Smooth muscle cell (in vitro differentiated cells): ENCODE measurements at regions not wholly inside any gene's neighbourhood (a gene's known extent, or its start where the extent isn't known, plus 50 kb on each side); places are given as distances from the start of the nearest gene placed in this dataset.

Experiments
- DNase-seq: peaks from one replicate; lab custom pipeline; 2025; ENCODE audit not compliant: unreplicated experiment; lab: John Stamatoyannopoulos, UW
- H2AFZ ChIP-seq: fragments of 200-600 bp; sonication (generic); 2 replicates; pipeline ENCODE4 v1.6.0; 2016; ENCODE audit warnings: antibody characterized with exemption, low read depth, mild to moderate bottlenecking
- H3F3A ChIP-seq: fragments of 200-600 bp; sonication (generic); 2 replicates; pipeline ENCODE4 v1.6.0; 2017; ENCODE audit warnings: antibody characterized with exemption, low read depth
- H3K27ac ChIP-seq: fragments of 200-600 bp; sonication (generic); 2 replicates; pipeline ENCODE4 v1.5.1; 2016; ENCODE audit warnings: low read depth, mild to moderate bottlenecking
- H3K27me3 ChIP-seq: fragments of 200-600 bp; sonication (generic); 2 replicates; pipeline ENCODE4 v1.6.1; 2016; ENCODE audit warnings: low read depth, mild to moderate bottlenecking
- H3K36me3 ChIP-seq: fragments of 200-600 bp; sonication (generic); 2 replicates; pipeline ENCODE4 v1.5.1; 2016; ENCODE audit warnings: low read depth
- H3K4me1 ChIP-seq: fragments of 200-600 bp; sonication (generic); 2 replicates; pipeline ENCODE4 v1.5.1; 2016; ENCODE audit warnings: low read depth
- H3K4me2 ChIP-seq: fragments of 200-600 bp; sonication (generic); 2 replicates; pipeline ENCODE4 v1.6.0; 2016; ENCODE audit warnings: mild to moderate bottlenecking
- H3K4me3 ChIP-seq: fragments of 200-600 bp; sonication (generic); 2 replicates; pipeline ENCODE4 v1.5.1; 2016; ENCODE audit warnings: mild to moderate bottlenecking
- H3K79me2 ChIP-seq: fragments of 200-600 bp; sonication (generic); 2 replicates; pipeline ENCODE4 v1.6.0; 2016; ENCODE audit warnings: low read depth, mild to moderate bottlenecking
- H3K9ac ChIP-seq: fragments of 200-600 bp; sonication (generic); 2 replicates; pipeline ENCODE4 v1.6.0; 2016; ENCODE audit warnings: low read depth
- H3K9me3 ChIP-seq: fragments of 200-600 bp; sonication (generic); replicated peaks from 2 replicates; pipeline ENCODE4 v1.5.1; 2016; ENCODE audit warnings: low read depth
- H4K20me1 ChIP-seq: fragments of 200-600 bp; sonication (generic); 2 replicates; pipeline ENCODE4 v1.6.0; 2016; ENCODE audit warnings: low read depth
- whole genome bisulfite sequencing: methylation state at CpG from one replicate; pipeline ENCODE4 v1.1.7; 2016; ENCODE audit warnings: low lambda C conversion rate; 5-methylcytosine and 5-hydroxymethylcytosine counted together
- TF ChIP-seq, protein P1 (sequence below): fragments of 200-600 bp; sonication (generic); IDR thresholded peaks from 2 replicates; pipeline ENCODE4 v1.5.1; 2017; ENCODE audit warnings: borderline replicate concordance, mild to moderate bottlenecking, antibody characterized with exemption; ENCODE audit not compliant: insufficient read depth, poor library complexity, severe bottlenecking

DNA sequence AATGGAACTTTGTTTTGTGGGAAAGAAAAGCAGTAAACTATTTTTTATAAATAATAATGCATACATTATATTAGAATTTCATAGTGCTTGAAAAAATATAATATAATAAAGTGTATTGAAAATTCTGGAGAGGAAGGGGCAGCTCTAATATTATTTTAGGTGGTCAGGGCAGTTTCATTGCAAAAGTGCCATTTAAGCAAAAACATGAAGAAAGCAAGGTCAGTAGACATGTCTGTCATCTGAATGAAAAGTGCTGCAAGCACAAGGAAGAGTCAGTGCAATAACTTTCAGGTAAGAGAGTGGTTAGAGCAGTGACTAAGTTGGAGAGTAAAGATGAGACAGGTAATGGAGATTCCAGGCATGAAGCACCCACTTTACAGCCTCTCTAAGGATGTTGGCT, 435.6 kb upstream of the REG3G start:
- Histone ChIP-seq H3K4me1 (no peaks in the 10 kb centered on the region), H3K4me3 (no peak overlapping the region), H4K20me1 (no peaks in the 10 kb centered on the region), H2AFZ (no peak overlapping the region), H3K79me2 (no peaks in the 10 kb centered on the region), H3K9me3 (no peaks in the 10 kb centered on the region), H3K27ac (no peak overlapping the region), H3K27me3 (no peaks in the 10 kb centered on the region), H3K9ac (no peak overlapping the region), H3K4me2 (no peak overlapping the region), H3K36me3 (no peaks in the 10 kb centered on the region), H3F3A (no peaks in the 10 kb centered on the region)
- no peak for DNase-seq
- TF ChIP-seq, protein P1, sequence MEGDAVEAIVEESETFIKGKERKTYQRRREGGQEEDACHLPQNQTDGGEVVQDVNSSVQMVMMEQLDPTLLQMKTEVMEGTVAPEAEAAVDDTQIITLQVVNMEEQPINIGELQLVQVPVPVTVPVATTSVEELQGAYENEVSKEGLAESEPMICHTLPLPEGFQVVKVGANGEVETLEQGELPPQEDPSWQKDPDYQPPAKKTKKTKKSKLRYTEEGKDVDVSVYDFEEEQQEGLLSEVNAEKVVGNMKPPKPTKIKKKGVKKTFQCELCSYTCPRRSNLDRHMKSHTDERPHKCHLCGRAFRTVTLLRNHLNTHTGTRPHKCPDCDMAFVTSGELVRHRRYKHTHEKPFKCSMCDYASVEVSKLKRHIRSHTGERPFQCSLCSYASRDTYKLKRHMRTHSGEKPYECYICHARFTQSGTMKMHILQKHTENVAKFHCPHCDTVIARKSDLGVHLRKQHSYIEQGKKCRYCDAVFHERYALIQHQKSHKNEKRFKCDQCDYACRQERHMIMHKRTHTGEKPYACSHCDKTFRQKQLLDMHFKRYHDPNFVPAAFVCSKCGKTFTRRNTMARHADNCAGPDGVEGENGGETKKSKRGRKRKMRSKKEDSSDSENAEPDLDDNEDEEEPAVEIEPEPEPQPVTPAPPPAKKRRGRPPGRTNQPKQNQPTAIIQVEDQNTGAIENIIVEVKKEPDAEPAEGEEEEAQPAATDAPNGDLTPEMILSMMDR: no peak

DNA sequence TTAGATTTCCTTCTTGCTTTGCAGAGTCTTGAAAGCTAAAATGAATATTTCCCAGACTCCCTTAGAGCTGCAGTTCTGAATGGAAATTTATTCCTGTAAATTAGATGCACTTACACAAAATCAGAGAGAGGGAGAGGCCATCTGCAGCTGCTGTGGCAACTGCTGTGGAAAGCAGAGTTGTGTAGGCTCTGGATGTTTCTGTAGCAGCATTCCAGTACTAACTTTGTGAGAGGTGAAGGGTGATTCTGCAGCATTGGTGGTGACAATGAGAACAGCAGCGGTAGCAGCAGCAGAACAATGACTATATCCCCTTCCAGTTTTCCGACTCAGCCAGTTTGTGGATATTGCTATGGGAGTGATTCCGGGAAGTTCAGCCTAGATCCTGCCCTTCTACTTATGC, 433.0 kb upstream of the REG3G start:
- Histone ChIP-seq H3K4me1 (no peaks in the 10 kb centered on the region), H2AFZ (no peak overlapping the region), H3K4me2 (no peak overlapping the region), H3F3A (no peaks in the 10 kb centered on the region), H3K27ac (no peak overlapping the region), H3K9ac (no peak overlapping the region), H3K27me3 (no peaks in the 10 kb centered on the region), H3K36me3 (no peaks in the 10 kb centered on the region), H3K9me3 (no peaks in the 10 kb centered on the region), H3K4me3 (no peak overlapping the region), H4K20me1 (no peaks in the 10 kb centered on the region), H3K79me2 (no peaks in the 10 kb centered on the region)
- DNase-seq: no peak
- TF ChIP-seq, protein P1: no peak
- 74% methylated on average over 3 of the region's 3 CpGs for WGBS

DNA sequence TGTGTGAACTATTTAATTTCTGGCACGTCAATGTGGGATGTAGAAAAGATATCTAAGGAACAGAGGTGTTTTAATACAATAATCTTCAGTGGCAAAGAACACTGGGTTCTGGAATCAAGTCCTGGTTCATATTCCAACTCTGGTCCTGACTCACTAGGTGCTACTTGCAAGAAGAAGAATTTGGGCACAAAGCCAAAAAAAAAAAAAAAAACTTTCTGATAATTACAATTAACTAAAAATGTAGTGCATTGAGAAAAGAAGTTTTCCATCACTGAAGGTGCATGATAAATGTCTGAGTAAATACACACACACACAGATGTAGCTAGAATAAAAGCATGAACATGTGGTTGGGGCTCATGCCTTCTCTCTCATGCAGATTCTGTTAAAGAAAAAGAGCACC, 424.4 kb upstream of the REG3G start:
- TF ChIP-seq, protein P1: no peak
- Histone ChIP-seq H4K20me1 (no peaks in the 10 kb centered on the region), H3K27ac (no peak overlapping the region), H3K9ac (no peak overlapping the region), H2AFZ (no peak overlapping the region), H3K4me2 (no peak overlapping the region), H3K27me3 (no peaks in the 10 kb centered on the region), H3K79me2 (no peaks in the 10 kb centered on the region), H3K36me3 (no peaks in the 10 kb centered on the region), H3K4me3 (no peak overlapping the region), H3F3A (no peaks in the 10 kb centered on the region), H3K4me1 (no peaks in the 10 kb centered on the region), H3K9me3 (no peaks in the 10 kb centered on the region)
- 70% methylated on average over 1 of the region's 1 CpG for WGBS
- DNase-seq: no peak

DNA sequence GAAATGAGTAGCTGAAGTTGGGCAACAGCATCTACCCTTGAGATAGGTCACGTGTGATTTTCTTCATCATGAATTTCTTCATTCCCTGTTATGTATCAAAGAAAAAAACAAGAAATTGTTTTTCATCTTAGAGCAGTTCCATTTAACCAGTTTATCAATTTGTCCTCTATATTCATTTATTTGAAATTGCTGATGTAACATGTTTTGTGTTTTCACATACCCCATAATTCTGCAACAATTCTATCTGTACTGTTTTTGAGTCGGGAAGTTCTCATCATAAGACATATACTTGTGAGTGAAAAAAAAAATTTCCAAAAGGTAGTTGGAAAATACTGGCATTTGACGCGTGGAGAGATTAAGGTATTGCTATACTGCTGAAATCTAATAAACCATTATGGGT, 422.6 kb upstream of the REG3G start:
- Histone ChIP-seq H3F3A (no peaks in the 10 kb centered on the region), H3K4me1 (no peaks in the 10 kb centered on the region), H3K79me2 (no peaks in the 10 kb centered on the region), H3K4me2 (no peak overlapping the region), H3K36me3 (no peaks in the 10 kb centered on the region), H2AFZ (no peak overlapping the region), H3K9me3 (no peaks in the 10 kb centered on the region), H4K20me1 (no peaks in the 10 kb centered on the region), H3K27me3 (no peaks in the 10 kb centered on the region), H3K4me3 (no peak overlapping the region), H3K27ac (no peak overlapping the region), H3K9ac (no peak overlapping the region)
- TF ChIP-seq, protein P1: no peak
- WGBS: over 99% methylated on average over 4 of the region's 4 CpGs
- DNase-seq: no peak
